ENCODE measurements at regions not wholly inside any gene's neighbourhood (a gene's known extent, or its start where the extent isn't known, plus 50 kb on each side); places are given as distances from the start of the nearest gene placed in this dataset.

- TF ChIP-seq CTCF (IDR thresholded peaks at IDR 0.05) (no peak), SIN3A (IDR thresholded peaks at IDR 0.05; ENCODE audit: borderline replicate concordance, insufficient read depth, low read depth, low read length) (no peak), REST (IDR thresholded peaks at IDR 0.05; ENCODE audit: insufficient read depth in 1 of 2, low read depth in 2 of 2, low read length in 1 of 2) (no peak)
Measured at GRCh38 chr5:68698025-68698940, 395.5 kb upstream of the SLC30A5 start.
